ENCODE measurements at regions not wholly inside any gene's neighbourhood (a gene's known extent, or its start where the extent isn't known, plus 50 kb on each side); places are given as distances from the start of the nearest gene placed in this dataset.

DNA sequence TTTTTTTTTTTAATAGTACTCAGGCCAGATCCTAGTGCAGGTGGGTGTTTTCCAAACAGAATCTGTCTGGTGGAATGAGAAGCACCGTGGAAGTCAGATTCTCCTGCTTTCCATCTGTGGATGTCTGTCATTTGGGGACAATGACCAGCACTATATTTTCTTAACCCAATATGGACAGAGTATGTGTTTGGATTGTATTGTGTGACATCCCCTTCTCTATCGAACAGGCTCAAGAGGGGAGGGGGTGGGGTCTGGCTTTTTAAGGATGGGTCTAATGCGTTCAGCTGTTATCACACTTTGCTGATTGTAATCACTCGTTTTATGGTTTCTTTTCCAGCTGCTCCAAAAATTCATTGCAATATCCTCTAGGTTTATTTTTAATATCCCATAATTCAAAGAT lies 197.5 kb upstream of the CEP162 start:
- TF ChIP-seq, protein P1, sequence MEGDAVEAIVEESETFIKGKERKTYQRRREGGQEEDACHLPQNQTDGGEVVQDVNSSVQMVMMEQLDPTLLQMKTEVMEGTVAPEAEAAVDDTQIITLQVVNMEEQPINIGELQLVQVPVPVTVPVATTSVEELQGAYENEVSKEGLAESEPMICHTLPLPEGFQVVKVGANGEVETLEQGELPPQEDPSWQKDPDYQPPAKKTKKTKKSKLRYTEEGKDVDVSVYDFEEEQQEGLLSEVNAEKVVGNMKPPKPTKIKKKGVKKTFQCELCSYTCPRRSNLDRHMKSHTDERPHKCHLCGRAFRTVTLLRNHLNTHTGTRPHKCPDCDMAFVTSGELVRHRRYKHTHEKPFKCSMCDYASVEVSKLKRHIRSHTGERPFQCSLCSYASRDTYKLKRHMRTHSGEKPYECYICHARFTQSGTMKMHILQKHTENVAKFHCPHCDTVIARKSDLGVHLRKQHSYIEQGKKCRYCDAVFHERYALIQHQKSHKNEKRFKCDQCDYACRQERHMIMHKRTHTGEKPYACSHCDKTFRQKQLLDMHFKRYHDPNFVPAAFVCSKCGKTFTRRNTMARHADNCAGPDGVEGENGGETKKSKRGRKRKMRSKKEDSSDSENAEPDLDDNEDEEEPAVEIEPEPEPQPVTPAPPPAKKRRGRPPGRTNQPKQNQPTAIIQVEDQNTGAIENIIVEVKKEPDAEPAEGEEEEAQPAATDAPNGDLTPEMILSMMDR (IDR thresholded peaks at IDR 0.05; ENCODE audit: control extremely low read depth, extremely low read depth, low read depth, missing control alignments), result no peak
- CTCF ChIA-PET, result interaction anchor here (0.7 to 0.9 kb wide), 2 partner anchors 9 to 898 kb away, joined by 3 to 4 read pairs; no protein-coding TSS in a partner anchor
- POLR2A ChIA-PET, result no interaction called here
- DNase-seq (ENCODE audit: extremely low spot score), result no peak

DNA sequence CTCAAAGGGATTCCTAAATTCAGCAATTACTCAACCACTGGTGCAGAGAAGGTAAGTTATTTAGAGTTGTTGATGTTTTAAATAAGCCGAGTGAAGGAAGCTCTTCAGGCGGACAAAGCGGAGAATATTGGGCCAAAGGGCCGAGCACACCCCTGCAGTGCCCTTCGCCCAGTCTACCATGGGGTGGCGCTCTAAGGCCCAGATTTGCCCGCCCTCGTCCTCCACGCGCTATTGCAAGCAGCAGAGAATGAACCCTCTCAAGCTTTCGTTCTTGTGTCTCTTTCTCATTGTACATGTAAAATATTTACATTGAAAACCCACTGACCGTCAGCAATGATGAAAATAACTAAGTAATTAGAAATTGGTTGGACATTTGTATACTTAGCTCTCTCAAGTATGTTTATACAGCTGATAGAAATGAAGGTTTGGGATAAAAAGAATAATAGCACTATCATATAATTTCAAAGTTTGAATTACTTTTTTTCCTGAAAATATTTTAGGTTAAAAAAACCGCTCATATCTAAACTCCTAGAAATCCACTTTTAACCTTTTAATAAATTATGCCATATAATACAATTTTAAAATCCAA lies 195.0 kb upstream of the CEP162 start:
- TF ChIP-seq, protein P1 (IDR thresholded peaks at IDR 0.05; ENCODE audit: control extremely low read depth, extremely low read depth, low read depth, missing control alignments), result peak; percentile 46
- DNase-seq (ENCODE audit: extremely low spot score), result peak; percentile 17
- POLR2A ChIA-PET, result no interaction called here
- CTCF ChIA-PET, result interaction anchor here (0.7 to 1.9 kb wide), 12 partner anchors 9 to 901 kb away, joined by 3 to 17 read pairs (median 4); no protein-coding TSS in a partner anchor

DNA sequence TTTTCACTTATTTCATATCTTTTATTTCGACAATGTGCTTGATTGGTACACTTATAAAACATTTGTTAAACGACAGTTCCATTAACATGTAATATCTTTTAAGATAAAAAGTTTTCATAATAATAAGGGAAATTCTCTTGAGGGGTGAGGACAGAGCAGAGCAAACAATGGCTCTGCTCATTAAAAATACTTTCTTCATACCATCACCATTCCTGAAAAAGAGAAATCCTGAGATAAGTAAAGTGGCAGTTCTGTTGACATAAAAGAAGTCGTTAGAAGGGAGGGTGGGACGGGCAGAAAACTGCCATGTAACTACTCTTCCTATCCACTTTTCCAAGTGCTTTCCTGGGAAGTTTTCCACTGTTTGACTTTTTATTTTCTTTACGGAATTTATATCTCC lies 193.6 kb upstream of the CEP162 start:
- POLR2A ChIA-PET, result no interaction called here
- TF ChIP-seq, protein P1 (IDR thresholded peaks at IDR 0.05; ENCODE audit: control extremely low read depth, extremely low read depth, low read depth, missing control alignments), result no peak
- no peak for DNase-seq (ENCODE audit: extremely low spot score)
- CTCF ChIA-PET, result interaction anchor here (1.9 kb wide), 1 partner anchor 10 kb away, joined by 7 read pairs; no protein-coding TSS in a partner anchor

DNA sequence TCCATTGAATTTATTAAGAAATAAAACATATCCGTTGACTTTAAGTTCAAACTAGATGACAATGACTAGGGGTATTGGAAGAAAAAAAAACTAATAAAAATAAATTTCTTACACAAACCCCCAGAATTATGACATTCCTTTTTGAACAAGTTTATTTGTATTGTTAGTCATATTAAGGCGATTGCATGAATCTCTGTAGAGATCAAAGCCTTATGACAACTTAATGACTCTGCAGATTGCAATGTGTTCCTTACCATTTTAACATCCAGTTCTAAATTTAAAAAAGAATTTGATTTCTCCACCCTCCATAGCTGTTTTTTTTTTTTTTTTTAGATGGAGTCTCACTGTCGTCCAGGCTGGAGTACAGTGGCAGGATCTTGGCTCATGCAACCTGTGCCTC lies 189.8 kb upstream of the CEP162 start:
- POLR2A ChIA-PET, result no interaction called here

DNA sequence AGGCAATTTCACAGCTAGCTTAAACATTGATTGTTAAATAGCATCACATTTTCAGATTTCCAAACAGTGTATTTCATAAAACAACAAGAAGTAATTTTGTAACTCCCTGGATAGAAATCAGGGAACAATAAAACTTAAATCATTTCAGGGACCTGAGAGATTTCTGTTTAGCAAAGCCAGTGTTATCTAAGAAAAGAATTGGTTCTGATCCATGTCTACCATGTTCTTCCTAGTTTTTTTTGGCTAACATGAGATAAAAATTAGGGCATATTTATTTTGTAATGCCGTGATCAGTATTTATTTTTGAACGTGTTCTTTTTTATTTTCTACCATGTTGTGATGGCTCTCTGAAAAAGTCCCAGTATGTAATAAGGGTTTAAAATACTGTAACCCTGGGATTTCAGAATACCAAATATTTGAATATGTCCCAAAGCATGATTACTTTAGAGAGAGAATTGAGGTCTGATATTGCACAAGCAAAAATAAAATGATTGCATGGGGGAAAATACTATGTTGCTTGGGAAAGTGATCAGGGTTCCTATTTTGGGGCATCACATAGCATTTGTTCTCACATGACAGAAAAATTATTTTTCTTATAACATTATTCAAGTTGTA lies 188.7 kb upstream of the CEP162 start:
- ChIA-PET CTCF (interaction anchor here (1.4 kb wide), 1 partner anchor 10 kb away, joined by 3 read pairs; no protein-coding TSS in a partner anchor), POLR2A (no interaction called here)
- DNase-seq (ENCODE audit: extremely low spot score), result no peak
- TF ChIP-seq, protein P1 (IDR thresholded peaks at IDR 0.05; ENCODE audit: control extremely low read depth, extremely low read depth, low read depth, missing control alignments), result no peak

More for the DNA sequence above, 189.8 kb upstream of the CEP162 start:
- TF ChIP-seq, protein P1 (IDR thresholded peaks at IDR 0.05; ENCODE audit: control extremely low read depth, extremely low read depth, low read depth, missing control alignments), result no peak
- DNase-seq (ENCODE audit: extremely low spot score), result no peak
- CTCF ChIA-PET, result interaction anchor here (1.4 to 1.6 kb wide), 4 partner anchors 9 to 906 kb away, joined by 3 to 4 read pairs (median 4); no protein-coding TSS in a partner anchor

DNA sequence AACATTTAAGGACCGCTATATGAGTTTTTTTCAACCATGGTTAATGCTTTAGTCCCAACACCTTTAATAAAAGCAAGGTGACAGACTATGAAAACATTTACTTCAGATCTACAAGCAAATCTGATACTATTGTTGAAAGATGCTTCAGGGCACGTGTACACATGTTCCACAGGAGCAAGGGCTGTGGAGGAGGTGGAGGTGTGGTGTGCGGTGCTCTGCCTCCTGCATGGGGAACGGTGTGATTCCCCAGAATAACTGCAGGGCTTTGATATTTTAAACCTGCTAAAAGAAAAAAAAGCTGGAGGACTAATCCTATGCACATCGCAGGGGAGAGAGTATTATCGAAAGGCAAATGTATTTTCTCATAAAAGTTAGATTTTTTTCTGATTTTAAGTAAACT lies 188.1 kb upstream of the CEP162 start:
- CTCF ChIA-PET, result no interaction called here
- DNase-seq (ENCODE audit: extremely low spot score), result no peak
- TF ChIP-seq, protein P1 (IDR thresholded peaks at IDR 0.05; ENCODE audit: control extremely low read depth, extremely low read depth, low read depth, missing control alignments), result no peak
- POLR2A ChIA-PET, result no interaction called here
